Keratinocyte (primary cell): ENCODE measurements at regions not wholly inside any gene's neighbourhood (a gene's known extent, or its start where the extent isn't known, plus 50 kb on each side); places are given as distances from the start of the nearest gene placed in this dataset.

ENCODE experiments used
- DNase-seq: peaks from one replicate; pipeline ENCODE4 v3.0.0-alpha.2; 2011; ENCODE audit warnings: low read depth, missing footprints, low spot score
- FAIRE-seq: peaks from 2 replicates; lab custom pipeline; 2011; peaks lifted over from hg19 to GRCh38; lab: Jason Lieb, UNC
- H2AFZ ChIP-seq: 2 replicates; pipeline ENCODE4 v1.6.0; 2012; ENCODE audit warnings: low read length, control low read depth, inconsistent platforms; ENCODE audit not compliant: control insufficient read depth
- H3K27ac ChIP-seq: 2 replicates; pipeline ENCODE4 v1.5.1; 2011; ENCODE audit warnings: low read length; ENCODE audit not compliant: control insufficient read depth, insufficient read depth
- H3K27me3 ChIP-seq: 3 replicates; pipeline ENCODE4 v1.6.0; 2011; ENCODE audit warnings: low read length; ENCODE audit not compliant: control insufficient read depth, insufficient read depth; ENCODE audit errors: extremely low read depth
- H3K36me3 ChIP-seq, 2 experiments: 2 replicates in 1 of 2; 3 replicates in 1 of 2; pipeline ENCODE4 v1.5.1; 2011; ENCODE audit warnings: low read length in 2 of 2, mild to moderate bottlenecking in 1 of 2; ENCODE audit not compliant: control insufficient read depth in 2 of 2, insufficient read depth in 2 of 2; ENCODE audit errors: extremely low read depth in 1 of 2
- H3K4me1 ChIP-seq: 3 replicates; pipeline ENCODE4 v1.5.1; 2011; ENCODE audit warnings: low read length; ENCODE audit not compliant: control insufficient read depth, insufficient read depth; ENCODE audit errors: extremely low read depth
- H3K4me2 ChIP-seq: 3 replicates; pipeline ENCODE4 v1.6.0; 2011; ENCODE audit warnings: low read depth, low read length; ENCODE audit not compliant: control insufficient read depth, insufficient read depth; ENCODE audit errors: extremely low read depth
- H3K4me3 ChIP-seq, 3 experiments: fragments of 200-600 bp in 1 of 3; sonication (generic) in 1 of 3; 2 replicates in 2 of 3; 3 replicates in 1 of 3; pipeline ENCODE4 v1.5.1; 2011 to 2016; ENCODE audit warnings: low read length in 3 of 3, mild to moderate bottlenecking in 3 of 3, control low read depth in 2 of 3, inconsistent platforms in 1 of 3, low read depth in 1 of 3, mixed read lengths in 1 of 3, mixed run types in 1 of 3, moderate library complexity in 1 of 3; ENCODE audit not compliant: control insufficient read depth in 2 of 3, insufficient read depth in 2 of 3; ENCODE audit errors: extremely low read depth in 1 of 3
- H3K79me2 ChIP-seq: 2 replicates; pipeline ENCODE4 v1.6.0; 2012; ENCODE audit warnings: low read length; ENCODE audit not compliant: control insufficient read depth, insufficient read depth
- H3K9ac ChIP-seq: 3 replicates; pipeline ENCODE4 v1.6.0; 2011; ENCODE audit warnings: low read length; ENCODE audit not compliant: control insufficient read depth, insufficient read depth; ENCODE audit errors: extremely low read depth
- H3K9me1 ChIP-seq: 3 replicates; pipeline ENCODE4 v1.6.0; 2011; ENCODE audit warnings: low read length; ENCODE audit not compliant: control insufficient read depth, insufficient read depth; ENCODE audit errors: extremely low read depth
- H3K9me3 ChIP-seq: 2 replicates; pipeline ENCODE4 v1.5.1; 2012; ENCODE audit warnings: low read depth, low read length; ENCODE audit not compliant: control insufficient read depth
- H4K20me1 ChIP-seq: 3 replicates; pipeline ENCODE4 v1.6.0; 2011; ENCODE audit warnings: low read length; ENCODE audit not compliant: control insufficient read depth, insufficient read depth; ENCODE audit errors: extremely low read depth
- EZH2 ChIP-seq: IDR thresholded peaks from one replicate; pipeline ENCODE4 v1.6.1; 2012; ENCODE audit warnings: inconsistent platforms, mild to moderate bottlenecking, low read length, moderate library complexity
- dilution Hi-C: fragments of 300-500 bp; cut with MboI; formaldehyde crosslinking; loops from one replicate; pipeline ENCODE4 v1.7.0; 2020; ENCODE audit warnings: low sequenced_read_pairs; ENCODE audit not compliant: extremely low pct_ligation_motif_present
- TF ChIP-seq, protein P1 (sequence below), 3 experiments: IDR thresholded peaks in 1 of 3; conservative IDR thresholded peaks in 1 of 3; optimal IDR thresholded peaks in 1 of 3; 2 replicates in 2 of 3; 3 replicates in 1 of 3; pipeline versions ENCODE3 to v1.5.1; 2011; ENCODE audit warnings: low read length in 3 of 3, mild to moderate bottlenecking in 3 of 3, moderate library complexity in 2 of 3, control low read depth in 1 of 3, inconsistent platforms in 1 of 3; ENCODE audit not compliant: insufficient read depth in 2 of 3; ENCODE audit errors: extremely low read depth in 1 of 3

- no peak overlapping the region for H3K9ac ChIP-seq
- H3K27me3 ChIP-seq, result no peaks in the 10 kb centered on the region
- no peaks in the 10 kb centered on the region for H3K4me1 ChIP-seq
- FAIRE-seq (no peak), DNase-seq (no peak)
- no peak overlapping the region for H3K4me2 ChIP-seq
- H3K9me3 ChIP-seq, result peaks cover 23% of the 10 kb centered on the region
- H3K36me3 ChIP-seq, result no peaks in the 10 kb centered on the region
- no peak overlapping the region for H2AFZ ChIP-seq
- H3K27ac ChIP-seq, result no peak overlapping the region
- no peak overlapping the region for H3K4me3 ChIP-seq
- dilution Hi-C loops, result no loop called here
- H3K9me1 ChIP-seq, result no peaks in the 10 kb centered on the region
- H4K20me1 ChIP-seq, result no peaks in the 10 kb centered on the region
- TF ChIP-seq, protein P1, sequence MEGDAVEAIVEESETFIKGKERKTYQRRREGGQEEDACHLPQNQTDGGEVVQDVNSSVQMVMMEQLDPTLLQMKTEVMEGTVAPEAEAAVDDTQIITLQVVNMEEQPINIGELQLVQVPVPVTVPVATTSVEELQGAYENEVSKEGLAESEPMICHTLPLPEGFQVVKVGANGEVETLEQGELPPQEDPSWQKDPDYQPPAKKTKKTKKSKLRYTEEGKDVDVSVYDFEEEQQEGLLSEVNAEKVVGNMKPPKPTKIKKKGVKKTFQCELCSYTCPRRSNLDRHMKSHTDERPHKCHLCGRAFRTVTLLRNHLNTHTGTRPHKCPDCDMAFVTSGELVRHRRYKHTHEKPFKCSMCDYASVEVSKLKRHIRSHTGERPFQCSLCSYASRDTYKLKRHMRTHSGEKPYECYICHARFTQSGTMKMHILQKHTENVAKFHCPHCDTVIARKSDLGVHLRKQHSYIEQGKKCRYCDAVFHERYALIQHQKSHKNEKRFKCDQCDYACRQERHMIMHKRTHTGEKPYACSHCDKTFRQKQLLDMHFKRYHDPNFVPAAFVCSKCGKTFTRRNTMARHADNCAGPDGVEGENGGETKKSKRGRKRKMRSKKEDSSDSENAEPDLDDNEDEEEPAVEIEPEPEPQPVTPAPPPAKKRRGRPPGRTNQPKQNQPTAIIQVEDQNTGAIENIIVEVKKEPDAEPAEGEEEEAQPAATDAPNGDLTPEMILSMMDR (optimal IDR thresholded peaks at IDR 0.05 in 1 of 3, IDR thresholded peaks at IDR 0.05 in 1 of 3, conservative IDR thresholded peaks at IDR 0.05 in 1 of 3; ENCODE audit: extremely low read depth in 1 of 3, insufficient read depth in 2 of 3, low read length in 3 of 3), result no peak
- no peak for TF ChIP-seq EZH2
- no peaks in the 10 kb centered on the region for H3K79me2 ChIP-seq
Observed at GRCh38 chr22:49177666-49178065, 650.0 kb downstream of the BRD1 start.

DNA sequence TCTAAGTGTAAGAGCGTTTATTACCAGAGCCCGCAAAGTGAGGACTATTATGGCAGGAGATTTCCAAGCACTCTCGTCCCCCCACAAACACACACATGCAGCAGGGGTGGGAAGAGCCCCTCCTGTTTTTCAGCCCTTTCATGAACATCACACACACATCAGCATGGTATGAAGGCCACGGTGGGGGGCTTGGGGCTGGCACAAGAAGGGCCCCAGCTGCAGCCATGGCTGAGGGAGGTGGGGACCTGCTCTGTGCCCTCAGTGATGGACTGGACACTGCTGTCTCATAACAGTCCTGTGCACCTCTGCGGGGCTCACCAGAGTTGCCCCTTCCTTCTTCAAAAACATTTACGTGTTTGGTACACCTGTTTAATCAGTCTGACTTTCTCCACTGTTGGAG lies 650.7 kb downstream of the BRD1 start:
- no peaks in the 10 kb centered on the region for H3K9me1 ChIP-seq
- H2AFZ ChIP-seq, result no peak overlapping the region
- no peak for DNase-seq
- no peak overlapping the region for H3K9ac ChIP-seq
- FAIRE-seq, result no peak
- H3K9me3 ChIP-seq, result peaks cover 21% of the 10 kb centered on the region
- no peaks in the 10 kb centered on the region for H4K20me1 ChIP-seq
- TF ChIP-seq, protein P1 (optimal IDR thresholded peaks at IDR 0.05 in 1 of 3, IDR thresholded peaks at IDR 0.05 in 1 of 3, conservative IDR thresholded peaks at IDR 0.05 in 1 of 3; ENCODE audit: extremely low read depth in 1 of 3, insufficient read depth in 2 of 3, low read length in 3 of 3), result no peak
- no peak for TF ChIP-seq EZH2
- no peak overlapping the region for H3K4me2 ChIP-seq
- dilution Hi-C loops, result no loop called here
- H3K79me2 ChIP-seq, result no peaks in the 10 kb centered on the region
- H3K4me1 ChIP-seq, result no peaks in the 10 kb centered on the region
- no peak overlapping the region for H3K27ac ChIP-seq
- no peak overlapping the region for H3K4me3 ChIP-seq
- no peaks in the 10 kb centered on the region for H3K27me3 ChIP-seq
- H3K36me3 ChIP-seq, result no peaks in the 10 kb centered on the region
